Thyroid gland (tissue), 4 donors: ENCODE measurements at regions not wholly inside any gene's neighbourhood (a gene's known extent, or its start where the extent isn't known, plus 50 kb on each side); places are given as distances from the start of the nearest gene placed in this dataset.

Experiments used
- DNase-seq, 2 donors: peaks; one replicate each; pipeline ENCODE4 v3.0.0-alpha.2; 2019
- H3K27ac ChIP-seq, 3 donors: fragments of 200-600 bp; sonication (generic); 1 replicate in 2 of 3; 2 replicates in 1 of 3; pipeline ENCODE4 v1.5.1; 2016 to 2019; ENCODE audit warnings: mild to moderate bottlenecking in 1 of 3, moderate library complexity in 1 of 3
- H3K27me3 ChIP-seq: fragments of 200-600 bp; sonication (generic); one replicate; pipeline ENCODE4 v1.5.1; 2019
- H3K36me3 ChIP-seq, 2 donors: fragments of 200-600 bp; sonication (generic); one replicate each; pipeline ENCODE4 v1.5.1; 2016 to 2019
- H3K4me1 ChIP-seq, 2 donors: fragments of 200-600 bp; sonication (generic); one replicate each; pipeline ENCODE4 v1.5.1; 2017 to 2019
- H3K4me3 ChIP-seq, 3 donors: fragments of 200-600 bp; sonication (generic); replicated peaks in 1 of 3; 1 replicate in 2 of 3; 2 replicates in 1 of 3; pipeline ENCODE4 v1.5.1; 2016; ENCODE audit warnings: mild to moderate bottlenecking in 1 of 3
- H3K9me3 ChIP-seq: fragments of 200-600 bp; sonication (generic); one replicate; pipeline ENCODE4 v1.5.1; 2017
- POLR2A ChIP-seq, 2 donors: fragments of 450-650 bp; IDR thresholded peaks; one replicate each; pipeline ENCODE4 v1.6.1; 2017; ENCODE audit warnings: antibody characterized with exemption in 2 of 2, mild to moderate bottlenecking in 2 of 2, moderate library complexity in 1 of 2
- WGBS, 2 donors: methylation state at CpG; one replicate each; pipeline ENCODE4 v1.1.5; 2017; 5-methylcytosine and 5-hydroxymethylcytosine counted together
- intact Hi-C: fragments of 100-400 bp; cut with DNase I; formaldehyde crosslinking; loops from one replicate; pipeline ENCODE4 v1.15.1; 2023
- TF ChIP-seq, protein P1 (sequence below), 6 experiments: fragments of 200-600 bp in 3 of 6; fragments of 450-650 bp in 3 of 6; sonication (generic) in 3 of 6; IDR thresholded peaks; one replicate each; pipeline ENCODE4 v1.5.1; 2016 to 2019; ENCODE audit warnings: antibody characterized with exemption in 6 of 6, mild to moderate bottlenecking in 2 of 6, inconsistent platforms in 1 of 6, moderate library complexity in 1 of 6

DNA sequence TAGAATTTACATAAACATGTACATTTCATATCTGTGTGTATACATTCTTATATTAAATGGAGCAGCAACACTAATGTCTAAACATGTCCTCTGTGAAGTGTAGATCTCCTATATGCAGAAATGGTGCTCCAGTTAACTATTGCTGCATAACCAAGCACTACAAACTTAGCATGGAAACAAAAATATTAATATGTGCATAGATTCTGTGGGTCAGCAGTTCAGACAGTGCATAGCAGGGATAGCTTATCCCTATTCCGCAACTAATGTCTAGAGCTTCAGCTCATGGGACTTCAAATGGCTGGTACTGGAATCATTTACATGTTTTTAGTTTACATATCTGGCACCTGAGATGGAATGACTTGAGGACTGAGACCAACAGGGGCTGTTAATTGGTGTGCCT lies 652.1 kb downstream of the TLE4 start:
- no peaks in the 10 kb centered on the region for H3K27me3 ChIP-seq
- H3K9me3 ChIP-seq = no peaks in the 10 kb centered on the region
- intact Hi-C loops = no loop called here
- no peaks in the 10 kb centered on the region for H3K36me3 ChIP-seq
- no peak overlapping the region for H3K4me3 ChIP-seq
- DNase-seq = no peak
- no peak for TF ChIP-seq POLR2A (IDR thresholded peaks at IDR 0.05)
- no peaks in the 10 kb centered on the region for H3K4me1 ChIP-seq
- no peak overlapping the region for H3K27ac ChIP-seq
- WGBS, 2 donors = 89 to 95% methylated on average over 1 of the region's 1 CpG

DNA sequence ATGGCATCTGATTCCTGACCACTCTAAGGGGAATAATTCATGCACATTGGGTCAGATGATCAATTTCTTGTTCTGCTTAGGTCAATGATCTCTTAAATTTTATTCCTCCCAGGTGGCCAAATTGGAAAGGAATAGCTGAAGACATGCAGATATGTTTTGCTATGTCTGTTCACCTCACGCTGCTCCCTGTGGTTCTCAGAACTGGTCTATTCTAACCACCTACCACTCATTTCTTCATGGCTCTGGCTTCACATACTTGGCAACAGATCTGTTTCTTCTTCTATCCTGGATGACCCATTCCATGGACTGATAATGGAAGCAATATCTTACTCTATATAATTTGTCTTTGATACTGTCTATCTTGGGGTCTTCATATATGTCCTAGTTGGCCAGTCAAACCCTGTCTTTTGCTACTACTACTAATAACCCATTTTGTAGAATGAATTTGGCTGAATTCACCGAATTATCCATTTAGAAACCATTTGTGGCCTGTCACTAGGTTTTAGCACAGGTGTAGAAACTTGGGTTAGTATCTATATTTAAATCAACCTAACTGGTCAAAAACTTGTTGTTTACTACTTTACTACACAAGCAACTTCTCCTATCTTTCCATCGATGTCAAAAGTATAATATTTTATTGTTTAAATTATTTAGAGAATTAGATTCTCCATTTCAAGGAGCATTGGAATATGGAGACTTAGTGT lies 650.9 kb downstream of the TLE4 start:
- no peak for TF ChIP-seq POLR2A (IDR thresholded peaks at IDR 0.05)
- TF ChIP-seq, protein P1, sequence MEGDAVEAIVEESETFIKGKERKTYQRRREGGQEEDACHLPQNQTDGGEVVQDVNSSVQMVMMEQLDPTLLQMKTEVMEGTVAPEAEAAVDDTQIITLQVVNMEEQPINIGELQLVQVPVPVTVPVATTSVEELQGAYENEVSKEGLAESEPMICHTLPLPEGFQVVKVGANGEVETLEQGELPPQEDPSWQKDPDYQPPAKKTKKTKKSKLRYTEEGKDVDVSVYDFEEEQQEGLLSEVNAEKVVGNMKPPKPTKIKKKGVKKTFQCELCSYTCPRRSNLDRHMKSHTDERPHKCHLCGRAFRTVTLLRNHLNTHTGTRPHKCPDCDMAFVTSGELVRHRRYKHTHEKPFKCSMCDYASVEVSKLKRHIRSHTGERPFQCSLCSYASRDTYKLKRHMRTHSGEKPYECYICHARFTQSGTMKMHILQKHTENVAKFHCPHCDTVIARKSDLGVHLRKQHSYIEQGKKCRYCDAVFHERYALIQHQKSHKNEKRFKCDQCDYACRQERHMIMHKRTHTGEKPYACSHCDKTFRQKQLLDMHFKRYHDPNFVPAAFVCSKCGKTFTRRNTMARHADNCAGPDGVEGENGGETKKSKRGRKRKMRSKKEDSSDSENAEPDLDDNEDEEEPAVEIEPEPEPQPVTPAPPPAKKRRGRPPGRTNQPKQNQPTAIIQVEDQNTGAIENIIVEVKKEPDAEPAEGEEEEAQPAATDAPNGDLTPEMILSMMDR (IDR thresholded peaks at IDR 0.05) = no peak
- no peak for DNase-seq
- intact Hi-C loops = no loop called here
- H3K4me1 ChIP-seq = no peaks in the 10 kb centered on the region
- H3K9me3 ChIP-seq = no peaks in the 10 kb centered on the region
- H3K27ac ChIP-seq = no peak overlapping the region
- no peak overlapping the region for H3K4me3 ChIP-seq
- WGBS, 2 donors = 88 to 89% methylated on average over 3 of the region's 3 CpGs
- H3K27me3 ChIP-seq = no peaks in the 10 kb centered on the region
- no peaks in the 10 kb centered on the region for H3K36me3 ChIP-seq

DNA sequence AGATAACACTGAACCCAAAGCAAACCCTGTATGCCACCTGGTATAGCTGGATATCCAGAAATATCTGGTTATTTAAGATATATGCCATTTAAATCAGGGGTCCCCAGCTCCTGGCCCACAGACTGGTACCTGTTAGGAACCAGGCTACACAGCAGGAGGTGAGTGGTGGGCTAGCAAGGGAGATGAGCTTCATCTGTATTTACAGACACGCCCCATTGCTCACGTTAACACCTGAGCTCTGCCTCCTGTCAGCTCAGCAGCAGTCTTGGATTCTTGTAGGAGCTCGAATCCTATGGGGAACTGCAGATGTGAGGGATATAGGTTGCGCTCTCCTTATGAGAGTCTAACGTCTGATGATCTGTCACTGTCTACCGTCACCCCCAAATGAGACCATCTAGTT lies 646.6 kb downstream of the TLE4 start:
- DNase-seq = no peak
- H3K4me3 ChIP-seq = no peak overlapping the region
- TF ChIP-seq, protein P1 (IDR thresholded peaks at IDR 0.05) = no peak
- no peak for TF ChIP-seq POLR2A (IDR thresholded peaks at IDR 0.05)
- intact Hi-C loops = no loop called here
- WGBS, 2 donors = 68 to 71% methylated on average over 6 of the region's 6 CpGs
- no peaks in the 10 kb centered on the region for H3K4me1 ChIP-seq
- no peaks in the 10 kb centered on the region for H3K36me3 ChIP-seq
- no peaks in the 10 kb centered on the region for H3K9me3 ChIP-seq
- no peak overlapping the region for H3K27ac ChIP-seq
- no peaks in the 10 kb centered on the region for H3K27me3 ChIP-seq

DNA sequence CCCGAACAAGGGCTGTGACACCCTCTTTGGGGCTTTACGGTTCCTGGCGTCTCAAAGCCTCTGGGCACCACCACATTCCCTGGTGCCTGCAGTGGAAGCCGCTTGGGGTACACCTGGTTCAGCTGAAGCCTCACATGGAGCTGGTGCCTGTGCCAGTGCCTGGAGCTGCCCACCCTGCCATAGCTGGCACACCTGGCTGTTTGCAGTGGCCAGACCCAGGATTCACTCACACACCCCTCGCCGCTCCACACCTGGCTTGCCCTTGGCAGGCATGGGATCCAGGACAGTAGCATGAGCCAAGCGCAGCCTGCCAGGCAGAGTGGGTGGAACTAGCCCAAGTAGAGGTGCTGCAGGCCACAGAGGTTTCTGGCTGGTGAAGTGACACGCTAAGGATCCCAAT lies 641.8 kb downstream of the TLE4 start:
- TF ChIP-seq, protein P1 (IDR thresholded peaks at IDR 0.05) = no peak
- TF ChIP-seq POLR2A (IDR thresholded peaks at IDR 0.05) = no peak
- 92 to 94% methylated on average over 8 of the region's 8 CpGs for WGBS, 2 donors

DNA sequence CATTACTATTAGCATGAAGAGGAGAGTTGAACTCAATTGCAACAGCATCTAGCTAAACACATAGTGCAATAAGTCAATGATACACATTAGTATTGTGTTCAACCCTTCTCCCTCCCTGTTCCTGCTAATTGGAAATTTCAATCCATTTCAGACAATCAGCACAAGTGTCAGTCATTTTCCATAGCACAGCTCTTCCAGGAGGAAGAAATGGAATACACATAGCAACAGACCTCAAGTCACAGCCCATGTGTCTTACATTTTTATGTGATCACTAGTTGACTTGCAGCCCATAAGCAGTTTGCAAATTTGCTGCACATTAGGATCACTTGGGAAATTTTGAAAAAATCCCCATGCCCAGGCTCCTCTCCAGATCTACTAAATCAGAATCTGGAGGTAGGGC lies 636.9 kb downstream of the TLE4 start:
- Histone ChIP-seq H3K9me3 (no peaks in the 10 kb centered on the region), H3K27me3 (no peaks in the 10 kb centered on the region), H3K4me1 (no peaks in the 10 kb centered on the region), H3K27ac (no peak overlapping the region), H3K4me3 (no peak overlapping the region), H3K36me3 (no peaks in the 10 kb centered on the region)
- intact Hi-C loops = no loop called here
- no peak for DNase-seq
- TF ChIP-seq, protein P1 (IDR thresholded peaks at IDR 0.05) = no peak
- no peak for TF ChIP-seq POLR2A (IDR thresholded peaks at IDR 0.05)

More for the DNA sequence above, 641.8 kb downstream of the TLE4 start:
- H3K9me3 ChIP-seq = no peaks in the 10 kb centered on the region
- intact Hi-C loops = no loop called here
- no peak overlapping the region for H3K4me3 ChIP-seq
- H3K4me1 ChIP-seq = no peaks in the 10 kb centered on the region
- no peaks in the 10 kb centered on the region for H3K36me3 ChIP-seq
- no peak for DNase-seq
- no peaks in the 10 kb centered on the region for H3K27me3 ChIP-seq
- no peak overlapping the region for H3K27ac ChIP-seq
